GM12891 (cell line): ENCODE measurements at regions not wholly inside any gene's neighbourhood (a gene's known extent, or its start where the extent isn't known, plus 50 kb on each side); places are given as distances from the start of the nearest gene placed in this dataset.

ENCODE experiments used
- DNase-seq: peaks from one replicate; pipeline ENCODE4 v3.0.0; 2011; ENCODE audit warnings: low spot score; ENCODE audit not compliant: insufficient read length
- FAIRE-seq: peaks from 2 replicates; lab custom pipeline; 2011; peaks lifted over from hg19 to GRCh38; lab: Jason Lieb, UNC
- PAX5 ChIP-seq: IDR thresholded peaks from 2 replicates; pipeline ENCODE4 v1.6.1; 2011; ENCODE audit warnings: low read length, moderate library complexity, mild to moderate bottlenecking; ENCODE audit not compliant: insufficient read depth, severe bottlenecking
- POLR2A ChIP-seq: IDR thresholded peaks from 2 replicates; pipeline ENCODE4 v1.6.1; 2011; ENCODE audit warnings: low read depth, low read length, control low read depth
- POLR2AphosphoS5 ChIP-seq: IDR thresholded peaks from 2 replicates; pipeline ENCODE4 v1.6.1; 2011; ENCODE audit warnings: low read depth, low read length, control low read depth
- POU2F2 ChIP-seq: IDR thresholded peaks from 2 replicates; pipeline ENCODE4 v1.6.1; 2011; ENCODE audit warnings: low read depth, mild to moderate bottlenecking, control low read depth, low read length, moderate library complexity
- SPI1 ChIP-seq: IDR thresholded peaks from 2 replicates; pipeline ENCODE4 v1.6.1; 2011; ENCODE audit warnings: low read depth, low read length, control low read depth
- TAF1 ChIP-seq: IDR thresholded peaks from 2 replicates; pipeline ENCODE4 v1.6.1; 2011; ENCODE audit warnings: low read depth, low read length, control low read depth

DNA sequence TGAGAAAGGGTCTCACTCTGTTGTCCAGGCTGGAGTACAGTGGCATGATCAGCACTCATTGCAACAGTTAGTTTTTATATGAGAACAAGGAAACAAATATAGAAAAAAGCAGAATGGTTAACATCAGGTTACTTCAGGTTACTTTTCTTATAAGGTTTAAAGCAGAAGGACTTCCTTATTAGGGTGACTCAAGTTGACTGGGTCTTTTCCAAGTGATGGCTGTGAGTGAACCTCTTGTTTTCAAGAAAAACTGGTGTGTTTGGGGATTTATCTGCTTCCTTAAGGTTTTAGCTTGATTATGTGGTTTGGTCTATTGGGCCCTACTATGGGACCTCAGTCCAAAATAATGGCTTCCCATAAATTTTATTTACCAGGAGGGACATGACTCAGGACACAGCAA, 99.2 kb downstream of the ARRDC3 start:
- FAIRE-seq: no peak
- DNase-seq: no peak
- no peak for TF ChIP-seq POU2F2
- no peak for TF ChIP-seq POLR2A
- no peak for TF ChIP-seq TAF1
- TF ChIP-seq PAX5: no peak
- no peak for TF ChIP-seq SPI1
- TF ChIP-seq POLR2AphosphoS5: no peak

GRCh38 chr5:91283326-91283725, 99.8 kb downstream of the ARRDC3 start:
- TF ChIP-seq POLR2A: no peak
- TF ChIP-seq POU2F2: no peak
- TF ChIP-seq TAF1: no peak
- no peak for TF ChIP-seq PAX5
- no peak for TF ChIP-seq POLR2AphosphoS5
- FAIRE-seq (no peak), DNase-seq (no peak)

GRCh38 chr5:91282210-91282609, 100.9 kb downstream of the ARRDC3 start:
- TF ChIP-seq SPI1: no peak
- no peak for TF ChIP-seq PAX5
- no peak for TF ChIP-seq POLR2A
- TF ChIP-seq POU2F2: no peak
- TF ChIP-seq TAF1: no peak
- peak; percentile 31 for FAIRE-seq
- DNase-seq: no peak

GRCh38 chr5:91281401-91281800, 101.7 kb downstream of the ARRDC3 start:
- FAIRE-seq (no peak), DNase-seq (no peak)
- TF ChIP-seq POLR2A (no peak), POLR2AphosphoS5 (no peak), PAX5 (no peak), TAF1 (no peak), POU2F2 (no peak), SPI1 (no peak)

DNA sequence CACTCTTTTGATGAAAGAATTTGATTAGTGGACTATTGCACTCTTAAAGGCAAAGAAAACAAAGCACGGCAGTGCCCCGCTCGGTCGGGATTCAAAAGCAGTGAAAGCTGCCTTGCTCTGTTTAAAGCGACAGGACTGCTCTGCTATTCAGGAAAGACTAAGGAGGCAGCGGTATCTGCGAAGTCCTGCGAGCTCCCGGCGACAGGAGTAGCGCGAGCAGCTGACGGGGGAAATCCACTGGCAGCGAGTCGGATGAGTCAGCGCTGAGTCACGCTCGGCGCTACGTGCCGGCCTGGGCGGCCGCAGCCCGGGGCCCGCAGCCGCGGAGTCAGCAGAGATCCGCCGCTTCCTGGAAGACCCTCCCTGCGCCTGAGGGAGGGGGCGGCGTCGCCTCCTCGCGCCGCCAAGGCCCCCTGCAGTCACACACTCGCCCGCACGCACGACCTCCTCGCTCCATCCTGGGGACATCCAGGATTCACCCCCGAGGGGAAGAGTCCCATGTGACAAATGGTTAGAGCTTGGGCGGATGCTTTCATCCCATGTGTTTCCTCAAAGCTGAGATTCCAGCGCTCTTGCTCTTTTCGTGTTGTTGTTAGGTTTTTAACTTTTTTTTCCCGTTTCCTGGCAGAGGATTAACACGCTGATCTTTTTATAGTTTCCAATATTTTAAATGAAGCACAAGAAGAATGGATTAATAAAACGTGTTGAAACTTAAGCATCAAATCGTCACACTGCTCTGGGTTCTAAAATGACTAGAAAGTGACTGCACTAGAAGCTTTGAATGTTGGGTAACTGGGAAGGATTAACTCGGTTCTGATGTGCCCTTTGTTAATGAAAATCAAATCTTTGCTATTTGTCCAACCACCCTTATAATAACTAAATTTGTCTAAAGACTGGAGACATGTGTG, 102.5 kb downstream of the ARRDC3 start:
- DNase-seq: peak; percentile 69
- TF ChIP-seq POU2F2: peak; percentile 56; the same call in 1 of the 2 replicates
- TF ChIP-seq SPI1: no peak
- no peak for TF ChIP-seq PAX5
- TF ChIP-seq POLR2AphosphoS5: peak; percentile 50; the same call in 1 of the 2 replicates
- TF ChIP-seq TAF1: peak; percentile 28; the same call in 1 of the 2 replicates
- peak; percentile 58; the same call in 1 of the 2 replicates for TF ChIP-seq POLR2A
- FAIRE-seq: peak; percentile 96

DNA sequence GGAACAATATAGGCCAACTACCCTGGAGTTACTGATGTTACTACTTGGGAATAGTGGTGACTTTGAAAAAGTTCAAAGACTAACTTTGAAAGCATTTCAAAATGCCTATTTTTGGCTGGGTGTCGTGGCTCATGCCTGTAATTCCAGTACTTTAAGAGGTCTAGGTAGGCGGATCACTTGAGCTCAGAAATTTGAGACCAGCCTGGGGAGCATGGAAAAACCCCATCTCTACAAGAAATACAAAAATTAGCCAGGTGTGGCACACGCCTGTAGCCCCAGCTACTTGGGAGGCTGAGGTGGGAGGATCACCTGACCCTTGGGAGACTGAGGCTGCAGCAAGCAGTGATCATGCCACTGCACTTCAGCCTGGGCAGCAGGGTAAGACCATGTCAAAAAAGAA, 105.3 kb downstream of the ARRDC3 start:
- FAIRE-seq: no peak
- TF ChIP-seq POLR2AphosphoS5: no peak
- no peak for TF ChIP-seq POLR2A
- no peak for TF ChIP-seq SPI1
- TF ChIP-seq PAX5: no peak
- no peak for TF ChIP-seq TAF1
- no peak for TF ChIP-seq POU2F2
- no peak for DNase-seq

GRCh38 chr5:91277093-91277626, 106.0 kb downstream of the ARRDC3 start:
- TF ChIP-seq POU2F2 (no peak), PAX5 (no peak), POLR2A (no peak), POLR2AphosphoS5 (no peak), SPI1 (no peak)
- no peak for DNase-seq
- FAIRE-seq: no peak

- FAIRE-seq (peak; percentile 66), DNase-seq (no peak)
- TF ChIP-seq PAX5: no peak
- TF ChIP-seq POU2F2: peak; percentile 90
- no peak for TF ChIP-seq SPI1
- no peak for TF ChIP-seq TAF1
- TF ChIP-seq POLR2A: no peak
- no peak for TF ChIP-seq POLR2AphosphoS5
Observed at GRCh38 chr5:91272858-91273257, 110.3 kb downstream of the ARRDC3 start.

DNA sequence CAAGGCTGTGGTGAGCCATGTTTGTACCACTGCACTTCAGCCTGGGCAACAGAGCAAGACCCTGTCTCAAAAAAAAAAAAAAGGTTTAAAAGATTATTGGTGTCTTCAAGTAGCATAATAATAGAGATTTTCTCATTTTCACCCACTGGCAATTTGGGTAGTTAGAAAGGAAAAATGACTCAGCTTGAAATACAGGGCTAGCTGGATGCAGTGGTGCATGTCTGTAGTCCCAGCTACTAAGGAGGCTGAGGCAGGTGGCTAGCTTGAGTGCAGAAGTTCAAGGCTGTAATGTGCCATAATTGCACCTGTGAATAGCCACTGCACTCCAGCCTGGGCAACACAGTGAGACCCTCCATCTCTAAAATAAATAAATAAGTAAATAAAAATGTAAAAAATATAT, 111.1 kb downstream of the ARRDC3 start:
- FAIRE-seq (peak; percentile 72), DNase-seq (no peak)
- TF ChIP-seq POU2F2 (0 out of 2 replicates have a peak, but pooled peaks have one; percentile 40), SPI1 (no peak), POLR2AphosphoS5 (no peak), TAF1 (no peak), POLR2A (no peak), PAX5 (peak; percentile 87)

DNA sequence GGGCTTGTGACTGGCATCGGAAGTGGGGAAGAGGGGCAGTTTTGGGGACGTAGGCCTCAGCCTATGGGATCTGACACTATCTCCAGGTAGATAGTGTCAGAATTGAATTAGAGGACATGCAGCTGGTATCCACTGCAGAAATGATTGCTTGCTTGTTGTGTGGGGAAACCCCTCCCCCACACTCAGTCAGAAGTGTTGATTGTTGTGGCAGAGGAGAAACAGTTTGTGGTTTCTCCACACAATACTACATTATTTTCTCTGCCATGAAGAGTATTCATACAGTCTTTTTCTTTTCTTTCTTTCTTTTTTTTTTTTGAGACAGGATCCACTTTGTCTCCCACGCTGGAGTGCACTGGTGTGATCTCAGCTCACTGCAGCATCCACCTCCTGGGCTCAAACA, 113.9 kb downstream of the ARRDC3 start:
- DNase-seq: no peak
- no peak for TF ChIP-seq SPI1
- TF ChIP-seq POU2F2: no peak
- TF ChIP-seq POLR2A: no peak
- TF ChIP-seq PAX5: no peak
- no peak for TF ChIP-seq POLR2AphosphoS5
- TF ChIP-seq TAF1: no peak
- no peak for FAIRE-seq
